GM23248 (cell line): ENCODE measurements at regions not wholly inside any gene's neighbourhood (a gene's known extent, or its start where the extent isn't known, plus 50 kb on each side); places are given as distances from the start of the nearest gene placed in this dataset.

ENCODE experiments used
- DNase-seq: peaks from one replicate; pipeline ENCODE4 v3.0.0-alpha.2; 2015
- H2AFZ ChIP-seq: fragments of 200-600 bp; sonication (generic); 2 replicates; pipeline ENCODE4 v1.6.1; 2016; ENCODE audit warnings: antibody characterized with exemption
- H3F3A ChIP-seq: fragments of 200-600 bp; sonication (generic); 2 replicates; pipeline ENCODE4 v1.6.1; 2016; ENCODE audit warnings: mild to moderate bottlenecking, antibody characterized with exemption, mixed run types; ENCODE audit not compliant: insufficient read depth
- H3K27ac ChIP-seq: fragments of 200-600 bp; sonication (generic); 2 replicates; pipeline ENCODE4 v1.5.1; 2016; ENCODE audit warnings: mild to moderate bottlenecking
- H3K27me3 ChIP-seq: fragments of 200-600 bp; sonication (generic); replicated peaks from 2 replicates; pipeline ENCODE4 v1.6.1; 2016; ENCODE audit warnings: mild to moderate bottlenecking; ENCODE audit not compliant: insufficient read depth
- H3K36me3 ChIP-seq: fragments of 200-600 bp; sonication (generic); 2 replicates; pipeline ENCODE4 v1.6.1; 2016; ENCODE audit warnings: low read depth, mild to moderate bottlenecking
- H3K4me1 ChIP-seq: fragments of 200-600 bp; sonication (generic); 2 replicates; pipeline ENCODE4 v1.6.1; 2016; ENCODE audit warnings: mild to moderate bottlenecking; ENCODE audit not compliant: insufficient read depth
- H3K4me2 ChIP-seq: fragments of 200-600 bp; sonication (generic); one replicate; pipeline ENCODE4 v1.6.1; 2016; ENCODE audit warnings: mild to moderate bottlenecking; ENCODE audit not compliant: unreplicated experiment
- H3K4me3 ChIP-seq: fragments of 200-600 bp; sonication (generic); 2 replicates; pipeline ENCODE4 v1.5.1; 2016; ENCODE audit warnings: mild to moderate bottlenecking
- H3K79me2 ChIP-seq: fragments of 200-600 bp; sonication (generic); 2 replicates; pipeline ENCODE4 v1.6.1; 2016; ENCODE audit warnings: mild to moderate bottlenecking; ENCODE audit not compliant: insufficient read depth
- H3K9ac ChIP-seq: fragments of 200-600 bp; sonication (generic); 2 replicates; pipeline ENCODE4 v1.6.1; 2016; ENCODE audit warnings: mild to moderate bottlenecking
- H3K9me2 ChIP-seq: fragments of 200-600 bp; sonication (generic); 2 replicates; pipeline ENCODE4 v1.6.1; 2016; ENCODE audit warnings: mixed run types, mild to moderate bottlenecking, moderate library complexity; ENCODE audit not compliant: insufficient read depth
- H3K9me3 ChIP-seq: fragments of 200-600 bp; sonication (generic); one replicate; pipeline ENCODE4 v1.6.1; 2017; ENCODE audit warnings: low read depth
- H4K20me1 ChIP-seq: fragments of 200-600 bp; sonication (generic); 2 replicates; pipeline ENCODE4 v1.6.0; 2016; ENCODE audit not compliant: insufficient read depth
- EZH2 ChIP-seq: fragments of 200-600 bp; sonication (generic); IDR thresholded peaks from 2 replicates; pipeline ENCODE4 v1.6.1; 2018; ENCODE audit warnings: antibody characterized with exemption, mild to moderate bottlenecking; ENCODE audit not compliant: insufficient read depth, poor library complexity, severe bottlenecking
- EZH2phosphoT487 ChIP-seq: fragments of 200-600 bp; sonication (generic); IDR thresholded peaks from 2 replicates; pipeline ENCODE4 v1.6.1; 2018; ENCODE audit warnings: antibody characterized with exemption, moderate library complexity, mild to moderate bottlenecking, low read depth; ENCODE audit not compliant: insufficient read depth
- WGBS, 2 experiments: methylation state at CpG; one replicate each; pipeline ENCODE4 v1.1.6; 2015 to 2017; ENCODE audit warnings: low lambda C conversion rate in 2 of 2, low coverage in 1 of 2; ENCODE audit errors: missing lambda C conversion rate in 2 of 2; 5-methylcytosine and 5-hydroxymethylcytosine counted together
- in situ Hi-C: fragments of 300-500 bp; cut with MboI; formaldehyde crosslinking; loops from 2 replicates; pipeline ENCODE4 v1.15.0; 2020

DNA sequence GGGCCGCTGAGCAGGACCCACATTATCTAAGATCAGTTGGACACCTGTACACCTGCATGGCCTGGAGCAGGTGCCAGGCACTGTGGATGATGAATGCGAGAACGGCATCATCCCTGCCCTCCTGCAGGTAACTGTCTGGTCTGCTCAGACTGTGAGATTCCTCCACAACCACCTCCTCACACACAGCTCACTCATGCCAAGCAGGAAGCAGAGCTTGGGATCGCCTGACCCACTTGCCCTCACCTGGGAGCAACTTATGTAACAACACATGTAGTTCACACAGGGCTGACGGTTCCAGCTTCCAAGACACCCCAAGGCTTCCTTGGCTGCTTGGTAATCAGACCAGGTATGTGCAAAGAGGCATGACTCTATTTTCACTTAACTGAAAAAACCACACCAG is 359.2 kb downstream of the PREX1 start:
- H3K9me3 ChIP-seq, result no peaks in the 10 kb centered on the region
- no peak overlapping the region for H3K4me3 ChIP-seq
- no peak overlapping the region for H3K27ac ChIP-seq
- H3K36me3 ChIP-seq, result no peaks in the 10 kb centered on the region
- no peaks in the 10 kb centered on the region; the same call in 1 of the 2 replicates for H3K27me3 ChIP-seq
- H3K79me2 ChIP-seq, result no peaks in the 10 kb centered on the region
- in situ Hi-C loops, result no loop called here
- H2AFZ ChIP-seq, result no peak overlapping the region
- no peak for DNase-seq
- no peaks in the 10 kb centered on the region for H3K4me1 ChIP-seq
- no peaks in the 10 kb centered on the region for H4K20me1 ChIP-seq
- WGBS, 2 experiments, result 51 to 54% methylated on average over 5 of the region's 5 CpGs
- no peak overlapping the region for H3K4me2 ChIP-seq
- no peak overlapping the region for H3K9ac ChIP-seq
- H3K9me2 ChIP-seq, result no peaks in the 10 kb centered on the region
- H3F3A ChIP-seq, result no peaks in the 10 kb centered on the region
- TF ChIP-seq EZH2 (no peak), EZH2phosphoT487 (no peak)

GRCh38 chr20:48467622-48468021 is 360.2 kb downstream of the PREX1 start:
- H3K9me3 ChIP-seq, result no peaks in the 10 kb centered on the region
- no peak overlapping the region for H3K4me3 ChIP-seq
- no peak for TF ChIP-seq EZH2phosphoT487
- no peak for TF ChIP-seq EZH2
- no peak overlapping the region for H2AFZ ChIP-seq
- H3F3A ChIP-seq, result no peaks in the 10 kb centered on the region
- no peaks in the 10 kb centered on the region for H3K79me2 ChIP-seq
- no peaks in the 10 kb centered on the region; the same call in 1 of the 2 replicates for H3K27me3 ChIP-seq
- no peaks in the 10 kb centered on the region for H3K4me1 ChIP-seq
- H3K27ac ChIP-seq, result no peak overlapping the region
- H3K36me3 ChIP-seq, result no peaks in the 10 kb centered on the region
- H3K9me2 ChIP-seq, result no peaks in the 10 kb centered on the region
- H3K4me2 ChIP-seq, result no peak overlapping the region
- 59 to 65% methylated on average over 2 of the region's 2 CpGs for WGBS, 2 experiments
- H3K9ac ChIP-seq, result no peak overlapping the region
- no peaks in the 10 kb centered on the region for H4K20me1 ChIP-seq
- in situ Hi-C loops, result no loop called here
- no peak for DNase-seq

GRCh38 chr20:48465271-48465670 is 362.5 kb downstream of the PREX1 start:
- in situ Hi-C loops, result no loop called here
- H2AFZ ChIP-seq, result no peak overlapping the region
- H3F3A ChIP-seq, result no peaks in the 10 kb centered on the region
- H3K27ac ChIP-seq, result no peak overlapping the region
- no peak overlapping the region for H3K4me3 ChIP-seq
- no peaks in the 10 kb centered on the region for H3K4me1 ChIP-seq
- H4K20me1 ChIP-seq, result no peaks in the 10 kb centered on the region
- H3K79me2 ChIP-seq, result no peaks in the 10 kb centered on the region
- TF ChIP-seq EZH2, result no peak
- TF ChIP-seq EZH2phosphoT487, result no peak
- H3K9me2 ChIP-seq, result no peaks in the 10 kb centered on the region
- no peak for DNase-seq
- WGBS, 2 experiments, result 53 to 60% methylated on average over 4 of the region's 4 CpGs
- H3K36me3 ChIP-seq, result no peaks in the 10 kb centered on the region
- no peak overlapping the region for H3K9ac ChIP-seq
- no peak overlapping the region for H3K4me2 ChIP-seq
- H3K27me3 ChIP-seq, result no peaks in the 10 kb centered on the region; the same call in 1 of the 2 replicates
- no peaks in the 10 kb centered on the region for H3K9me3 ChIP-seq

- in situ Hi-C loops, result no loop called here
- no peak overlapping the region for H3K27ac ChIP-seq
- WGBS, 2 experiments, result 26 to 27% methylated on average over 6 of the region's 6 CpGs
- no peaks in the 10 kb centered on the region for H3K9me2 ChIP-seq
- no peaks in the 10 kb centered on the region for H3F3A ChIP-seq
- peak; percentile 69 for DNase-seq
- TF ChIP-seq EZH2 (no peak), EZH2phosphoT487 (no peak)
- H4K20me1 ChIP-seq, result no peaks in the 10 kb centered on the region
- H3K4me3 ChIP-seq, result no peak overlapping the region
- H3K4me2 ChIP-seq, result no peak overlapping the region
- no peak overlapping the region for H2AFZ ChIP-seq
- no peaks in the 10 kb centered on the region for H3K27me3 ChIP-seq
- no peaks in the 10 kb centered on the region for H3K9me3 ChIP-seq
- no peak overlapping the region for H3K9ac ChIP-seq
- H3K4me1 ChIP-seq, result no peaks in the 10 kb centered on the region
- H3K79me2 ChIP-seq, result no peaks in the 10 kb centered on the region
- no peaks in the 10 kb centered on the region for H3K36me3 ChIP-seq
Observed at GRCh38 chr20:48463916-48464315, 363.9 kb downstream of the PREX1 start.

GRCh38 chr20:48463096-48463720 is 364.6 kb downstream of the PREX1 start:
- in situ Hi-C loops, result no loop called here
- H3K79me2 ChIP-seq, result no peaks in the 10 kb centered on the region
- peak; percentile 12 for DNase-seq
- no peak overlapping the region for H3K27ac ChIP-seq
- H3K4me2 ChIP-seq, result no peak overlapping the region
- no peak overlapping the region for H3K4me3 ChIP-seq
- H4K20me1 ChIP-seq, result no peaks in the 10 kb centered on the region
- no peaks in the 10 kb centered on the region for H3K9me2 ChIP-seq
- H3F3A ChIP-seq, result no peaks in the 10 kb centered on the region
- no peaks in the 10 kb centered on the region for H3K4me1 ChIP-seq
- H2AFZ ChIP-seq, result no peak overlapping the region
- no peaks in the 10 kb centered on the region for H3K36me3 ChIP-seq
- WGBS, 2 experiments, result 45 to 51% methylated on average over 11 of the region's 11 CpGs
- no peaks in the 10 kb centered on the region for H3K9me3 ChIP-seq
- H3K9ac ChIP-seq, result no peak overlapping the region
- H3K27me3 ChIP-seq, result no peaks in the 10 kb centered on the region
- no peak for TF ChIP-seq EZH2
